SK-N-SH (cell line): ENCODE measurements at regions not wholly inside any gene's neighbourhood (a gene's known extent, or its start where the extent isn't known, plus 50 kb on each side); places are given as distances from the start of the nearest gene placed in this dataset.

Experiments
- CTCF ChIA-PET: fragments of 300-600, 350-600 bp; formaldehyde crosslinking; extraction: SDS; loops from one replicate; lab custom pipeline; 2021; lab: Yijun Ruan, JAX
- POLR2A ChIA-PET: fragments of 350-600 bp; sonication (Branson Sonifier 250); formaldehyde crosslinking; extraction: SDS; loops from one replicate; lab custom pipeline; 2020; ENCODE audit warnings: antibody characterized with exemption, inconsistent platforms; lab: Yijun Ruan, JAX
- DNase-seq: peaks from one replicate; pipeline ENCODE4 v3.0.0; 2012
- H2AFZ ChIP-seq: fragments of 200-600 bp; sonication (generic); 2 replicates; pipeline ENCODE4 v1.8.1; 2016; ENCODE audit warnings: antibody characterized with exemption, mild to moderate bottlenecking, low read depth
- H3F3A ChIP-seq: fragments of 200-600 bp; sonication (generic); replicated peaks from 2 replicates; pipeline ENCODE3; 2016; ENCODE audit warnings: antibody characterized with exemption, mild to moderate bottlenecking; ENCODE audit not compliant: insufficient read depth
- H3K27ac ChIP-seq, 2 experiments: fragments of 200-500 bp in 1 of 2; fragments of 200-600 bp in 1 of 2; sonication (Bioruptor generic) in 1 of 2; sonication (generic), shearing (Covaris generic) in 1 of 2; 2 replicates each; pipeline versions ENCODE4 v1.5.1 to v1.6.1; 2014 to 2016; ENCODE audit warnings: low read depth in 2 of 2, inconsistent platforms in 1 of 2, low read length in 1 of 2, mild to moderate bottlenecking in 1 of 2, mixed read lengths in 1 of 2
- H3K27me3 ChIP-seq: fragments of 200-600 bp; sonication (generic), shearing (Covaris generic); 2 replicates; pipeline ENCODE4 v1.6.1; 2016; ENCODE audit warnings: mixed run types; ENCODE audit not compliant: insufficient read depth
- H3K36me3 ChIP-seq, 2 experiments: fragments of 200-500 bp in 1 of 2; fragments of 200-600 bp in 1 of 2; sonication (Bioruptor generic) in 1 of 2; sonication (generic) in 1 of 2; replicated peaks in 1 of 2; 2 replicates each; pipeline versions ENCODE3 to v1.5.1; 2014 to 2016; ENCODE audit warnings: low read length in 1 of 2, mild to moderate bottlenecking in 1 of 2; ENCODE audit not compliant: insufficient read depth in 2 of 2, control insufficient read depth in 1 of 2
- H3K4me1 ChIP-seq, 2 experiments: fragments of 200-500 bp in 1 of 2; fragments of 200-600 bp in 1 of 2; sonication (Bioruptor generic) in 1 of 2; sonication (generic), shearing (Covaris generic) in 1 of 2; 2 replicates each; pipeline versions ENCODE4 v1.5.1 to v1.6.1; 2014 to 2016; ENCODE audit warnings: low read depth in 1 of 2, low read length in 1 of 2, mixed run types in 1 of 2; ENCODE audit not compliant: insufficient read depth in 2 of 2, control insufficient read depth in 1 of 2
- H3K4me2 ChIP-seq: fragments of 200-600 bp; sonication (generic), shearing (Covaris generic); 2 replicates; pipeline ENCODE4 v1.6.1; 2017; ENCODE audit warnings: mixed run types
- H3K4me3 ChIP-seq, 2 experiments: fragments of 200-500 bp in 1 of 2; fragments of 200-600 bp in 1 of 2; sonication (Bioruptor generic) in 1 of 2; sonication (generic), shearing (Covaris generic) in 1 of 2; 2 replicates each; pipeline versions ENCODE4 v1.5.1 to v1.8.1; 2014 to 2016; ENCODE audit warnings: low read depth in 2 of 2, inconsistent platforms in 1 of 2, low read length in 1 of 2, mild to moderate bottlenecking in 1 of 2, mixed read lengths in 1 of 2, moderate library complexity in 1 of 2
- H3K79me2 ChIP-seq: fragments of 200-600 bp; sonication (generic); 2 replicates; pipeline ENCODE4 v1.8.1; 2017; ENCODE audit warnings: mild to moderate bottlenecking; ENCODE audit not compliant: insufficient read depth
- H3K9ac ChIP-seq: fragments of 200-600 bp; sonication (generic); 2 replicates; pipeline ENCODE4 v1.6.1; 2017; ENCODE audit warnings: mixed run types
- H3K9me2 ChIP-seq: fragments of 200-600 bp; sonication (generic); 2 replicates; pipeline ENCODE4 v1.6.1; 2017; ENCODE audit warnings: mixed run types
- H3K9me3 ChIP-seq: fragments of 200-600 bp; sonication (generic); 2 replicates; pipeline ENCODE4 v1.6.1; 2017; ENCODE audit warnings: mixed run types, mild to moderate bottlenecking, moderate library complexity
- H4K20me1 ChIP-seq: fragments of 200-600 bp; sonication (generic); 2 replicates; pipeline ENCODE4 v1.6.1; 2017; ENCODE audit warnings: mild to moderate bottlenecking, mixed run types; ENCODE audit not compliant: insufficient read depth
- CTCF ChIP-seq: fragments of 200-600 bp; sonication (generic); IDR thresholded peaks from 2 replicates; pipeline ENCODE4 v1.6.1; 2017; ENCODE audit warnings: antibody characterized with exemption, mild to moderate bottlenecking, moderate library complexity
- EZH2phosphoT487 ChIP-seq: fragments of 200-600 bp; sonication (generic); IDR thresholded peaks from 2 replicates; pipeline ENCODE4 v1.6.1; 2017; ENCODE audit warnings: low read depth, mixed run types, mild to moderate bottlenecking, antibody characterized with exemption, moderate library complexity, borderline replicate concordance
- FOSL2 ChIP-seq: IDR thresholded peaks from 2 replicates; pipeline ENCODE4 v1.4.0; 2012; ENCODE audit warnings: low read depth, mild to moderate bottlenecking, moderate library complexity, borderline replicate concordance
- FOXJ3 ChIP-seq: sonication (generic); formaldehyde crosslinking; IDR thresholded peaks from 2 replicates; pipeline ENCODE4 v1.5.1; 2020; ENCODE audit warnings: mild to moderate bottlenecking, missing genetic modification reagents
- GATA2 ChIP-seq: sonication (generic); formaldehyde crosslinking; IDR thresholded peaks from 2 replicates; pipeline ENCODE4 v1.5.0; 2020; ENCODE audit warnings: mild to moderate bottlenecking, missing genetic modification reagents
- JUND ChIP-seq: IDR thresholded peaks from 2 replicates; pipeline ENCODE4 v1.4.0; 2012
- MEF2A ChIP-seq: IDR thresholded peaks from 2 replicates; pipeline ENCODE4 v1.4.0; 2012; ENCODE audit warnings: low read depth, borderline replicate concordance
- MXI1 ChIP-seq: IDR thresholded peaks from 2 replicates; pipeline ENCODE4 v1.6.1; 2012; ENCODE audit warnings: mild to moderate bottlenecking, low read depth, low read length, improper control_type of control experiment
- NFIC ChIP-seq: IDR thresholded peaks from 2 replicates; pipeline ENCODE4 v1.4.0; 2012; ENCODE audit warnings: borderline replicate concordance
- POLR2AphosphoS5 ChIP-seq: IDR thresholded peaks from 2 replicates; pipeline ENCODE4 v1.6.1; 2012; ENCODE audit warnings: low read depth, low read length
- RAD21 ChIP-seq: IDR thresholded peaks from 2 replicates; pipeline ENCODE4 v1.6.1; 2012; ENCODE audit warnings: mild to moderate bottlenecking, low read length
- REST ChIP-seq: IDR thresholded peaks from 2 replicates; pipeline ENCODE4 v1.6.1; 2012; ENCODE audit warnings: mild to moderate bottlenecking, low read depth, low read length, moderate library complexity
- RXRA ChIP-seq: IDR thresholded peaks from 2 replicates; pipeline ENCODE4 v1.4.0; 2012; ENCODE audit warnings: low read depth, mild to moderate bottlenecking, borderline replicate concordance
- SMC3 ChIP-seq: IDR thresholded peaks from 2 replicates; pipeline ENCODE4 v1.6.1; 2012; ENCODE audit warnings: low read depth, low read length, improper control_type of control experiment
- TAF1 ChIP-seq: IDR thresholded peaks from 2 replicates; pipeline ENCODE4 v1.6.1; 2012; ENCODE audit warnings: low read depth, mild to moderate bottlenecking, low read length, moderate library complexity, borderline replicate concordance
- TCF12 ChIP-seq: IDR thresholded peaks from 2 replicates; pipeline ENCODE4 v1.4.0; 2012
- YY1 ChIP-seq: IDR thresholded peaks from 2 replicates; pipeline ENCODE4 v1.4.0; 2012; ENCODE audit warnings: low read depth, mild to moderate bottlenecking
- WGBS: methylation state at CpG from one replicate; pipeline ENCODE4 v1.1.6; 2017; ENCODE audit warnings: low lambda C conversion rate; 5-methylcytosine and 5-hydroxymethylcytosine counted together

GRCh38 chr18:29962579-29962978, 1080.0 kb downstream of the DSC3 start:
- Histone ChIP-seq H3K4me1 (no peaks in the 10 kb centered on the region), H3K9me2 (no peaks in the 10 kb centered on the region), H3K79me2 (no peaks in the 10 kb centered on the region), H3F3A (no peaks in the 10 kb centered on the region), H3K4me3 (no peak overlapping the region), H3K27ac (no peak overlapping the region), H3K9ac (no peak overlapping the region), H3K9me3 (no peaks in the 10 kb centered on the region), H4K20me1 (no peaks in the 10 kb centered on the region), H3K36me3 (no peaks in the 10 kb centered on the region), H3K4me2 (no peak overlapping the region), H3K27me3 (no peaks in the 10 kb centered on the region), H2AFZ (no peak overlapping the region)
- WGBS, result 50% methylated on average over 3 of the region's 3 CpGs
- no peak for TF ChIP-seq RAD21
- TF ChIP-seq JUND, result no peak
- ChIA-PET POLR2A (no interaction called here), CTCF (interaction anchor here (0.6 kb wide), 1 partner anchor 940 kb away, joined by 3 read pairs; no protein-coding TSS in a partner anchor)
- no peak for DNase-seq

GRCh38 chr18:29960539-29960938, 1082.0 kb downstream of the DSC3 start:
- CTCF ChIA-PET, result no interaction called here

More at GRCh38 chr18:29960539-29960938, 1082.0 kb downstream of the DSC3 start:
- POLR2A ChIA-PET, result no interaction called here
- H3F3A ChIP-seq, result no peaks in the 10 kb centered on the region
- no peak overlapping the region for H3K9ac ChIP-seq
- no peak overlapping the region for H3K27ac ChIP-seq
- H3K9me3 ChIP-seq, result no peaks in the 10 kb centered on the region
- DNase-seq, result no peak
- H3K36me3 ChIP-seq, result no peaks in the 10 kb centered on the region
- H3K4me3 ChIP-seq, result no peak overlapping the region
- no peak overlapping the region for H3K4me2 ChIP-seq
- H3K79me2 ChIP-seq, result no peaks in the 10 kb centered on the region
- TF ChIP-seq RXRA, result no peak
- TF ChIP-seq YY1, result no peak
- no peak for TF ChIP-seq MXI1
- TF ChIP-seq GATA2 (CRISPR knock-in tag), result no peak
- no peak for TF ChIP-seq CTCF
- no peak for TF ChIP-seq FOXJ3 (CRISPR knock-in tag)
- TF ChIP-seq EZH2phosphoT487, result no peak
- TF ChIP-seq NFIC, result no peak
- no peak for TF ChIP-seq JUND
- no peak for TF ChIP-seq TAF1
- no peak for TF ChIP-seq RAD21
- no peak for TF ChIP-seq REST
- TF ChIP-seq MEF2A, result no peak
- no peak for TF ChIP-seq FOSL2
- TF ChIP-seq TCF12, result no peak
- no peak for TF ChIP-seq POLR2AphosphoS5
- no peak for TF ChIP-seq SMC3
- H2AFZ ChIP-seq, result no peak overlapping the region
- H4K20me1 ChIP-seq, result no peaks in the 10 kb centered on the region
- H3K9me2 ChIP-seq, result no peaks in the 10 kb centered on the region
- H3K27me3 ChIP-seq, result no peaks in the 10 kb centered on the region
- no peaks in the 10 kb centered on the region for H3K4me1 ChIP-seq
